HEK293 (cell line): ENCODE measurements at regions not wholly inside any gene's neighbourhood (a gene's known extent, or its start where the extent isn't known, plus 50 kb on each side); places are given as distances from the start of the nearest gene placed in this dataset.

Experiments
- ZNF274 ChIP-seq, 2 experiments: fragments of 200-500 bp in 1 of 2; fragments of 450-650 bp in 1 of 2; sonication (Bioruptor generic) in 1 of 2; formaldehyde crosslinking in 1 of 2; IDR thresholded peaks; 2 replicates each; pipeline versions ENCODE4 v1.5.1 to v1.6.1; 2014 to 2016; ENCODE audit warnings: borderline replicate concordance in 1 of 2, inconsistent platforms in 1 of 2, low read length in 1 of 2, missing biosample characterization in 1 of 2, missing genetic modification characterization in 1 of 2
- ZNF530 ChIP-seq: fragments of 450-650 bp; formaldehyde crosslinking; IDR thresholded peaks from 2 replicates; pipeline ENCODE4 v1.5.1; 2016; ENCODE audit warnings: low read depth, missing biosample characterization, missing genetic modification characterization
- TF ChIP-seq, protein P1 (sequence below): fragments of 450-650 bp; formaldehyde crosslinking; IDR thresholded peaks from 2 replicates; pipeline ENCODE4 v1.5.1; 2016; ENCODE audit warnings: missing biosample characterization, missing genetic modification characterization
- TF ChIP-seq, protein P2 (sequence below): fragments of 450-650 bp; formaldehyde crosslinking; IDR thresholded peaks from 2 replicates; pipeline ENCODE4 v1.5.1; 2016; ENCODE audit warnings: missing biosample characterization, missing genetic modification characterization

DNA sequence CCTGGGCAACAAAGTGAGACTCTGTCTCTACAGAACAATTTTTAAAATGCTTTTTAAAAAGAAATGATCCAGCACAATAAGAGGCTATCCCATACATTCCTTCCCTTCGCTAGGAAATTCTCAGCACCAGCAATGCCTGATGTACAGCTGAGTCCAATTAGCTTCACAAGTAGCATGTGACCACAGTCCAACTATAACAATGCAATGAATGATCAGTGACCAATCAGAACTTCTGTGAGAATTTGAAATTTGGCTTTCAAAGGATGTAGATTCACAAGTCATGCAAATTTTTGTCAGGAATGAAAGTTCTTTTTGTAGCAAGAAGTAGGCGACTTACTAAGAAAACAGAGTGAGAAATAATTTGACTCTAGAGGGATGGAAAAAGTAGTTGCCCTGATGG is 278.5 kb upstream of the UGT8 start:
- TF ChIP-seq, protein P1, sequence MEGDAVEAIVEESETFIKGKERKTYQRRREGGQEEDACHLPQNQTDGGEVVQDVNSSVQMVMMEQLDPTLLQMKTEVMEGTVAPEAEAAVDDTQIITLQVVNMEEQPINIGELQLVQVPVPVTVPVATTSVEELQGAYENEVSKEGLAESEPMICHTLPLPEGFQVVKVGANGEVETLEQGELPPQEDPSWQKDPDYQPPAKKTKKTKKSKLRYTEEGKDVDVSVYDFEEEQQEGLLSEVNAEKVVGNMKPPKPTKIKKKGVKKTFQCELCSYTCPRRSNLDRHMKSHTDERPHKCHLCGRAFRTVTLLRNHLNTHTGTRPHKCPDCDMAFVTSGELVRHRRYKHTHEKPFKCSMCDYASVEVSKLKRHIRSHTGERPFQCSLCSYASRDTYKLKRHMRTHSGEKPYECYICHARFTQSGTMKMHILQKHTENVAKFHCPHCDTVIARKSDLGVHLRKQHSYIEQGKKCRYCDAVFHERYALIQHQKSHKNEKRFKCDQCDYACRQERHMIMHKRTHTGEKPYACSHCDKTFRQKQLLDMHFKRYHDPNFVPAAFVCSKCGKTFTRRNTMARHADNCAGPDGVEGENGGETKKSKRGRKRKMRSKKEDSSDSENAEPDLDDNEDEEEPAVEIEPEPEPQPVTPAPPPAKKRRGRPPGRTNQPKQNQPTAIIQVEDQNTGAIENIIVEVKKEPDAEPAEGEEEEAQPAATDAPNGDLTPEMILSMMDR (tag by site-specific recombination), result no peak
- TF ChIP-seq ZNF530 (no peak), ZNF274 (IDR thresholded peaks at IDR 0.05; ENCODE audit: low read length) (no peak), ZNF274 (tag by site-specific recombination; IDR thresholded peaks at IDR 0.05; ENCODE audit: borderline replicate concordance) (no peak)
- TF ChIP-seq, protein P2, sequence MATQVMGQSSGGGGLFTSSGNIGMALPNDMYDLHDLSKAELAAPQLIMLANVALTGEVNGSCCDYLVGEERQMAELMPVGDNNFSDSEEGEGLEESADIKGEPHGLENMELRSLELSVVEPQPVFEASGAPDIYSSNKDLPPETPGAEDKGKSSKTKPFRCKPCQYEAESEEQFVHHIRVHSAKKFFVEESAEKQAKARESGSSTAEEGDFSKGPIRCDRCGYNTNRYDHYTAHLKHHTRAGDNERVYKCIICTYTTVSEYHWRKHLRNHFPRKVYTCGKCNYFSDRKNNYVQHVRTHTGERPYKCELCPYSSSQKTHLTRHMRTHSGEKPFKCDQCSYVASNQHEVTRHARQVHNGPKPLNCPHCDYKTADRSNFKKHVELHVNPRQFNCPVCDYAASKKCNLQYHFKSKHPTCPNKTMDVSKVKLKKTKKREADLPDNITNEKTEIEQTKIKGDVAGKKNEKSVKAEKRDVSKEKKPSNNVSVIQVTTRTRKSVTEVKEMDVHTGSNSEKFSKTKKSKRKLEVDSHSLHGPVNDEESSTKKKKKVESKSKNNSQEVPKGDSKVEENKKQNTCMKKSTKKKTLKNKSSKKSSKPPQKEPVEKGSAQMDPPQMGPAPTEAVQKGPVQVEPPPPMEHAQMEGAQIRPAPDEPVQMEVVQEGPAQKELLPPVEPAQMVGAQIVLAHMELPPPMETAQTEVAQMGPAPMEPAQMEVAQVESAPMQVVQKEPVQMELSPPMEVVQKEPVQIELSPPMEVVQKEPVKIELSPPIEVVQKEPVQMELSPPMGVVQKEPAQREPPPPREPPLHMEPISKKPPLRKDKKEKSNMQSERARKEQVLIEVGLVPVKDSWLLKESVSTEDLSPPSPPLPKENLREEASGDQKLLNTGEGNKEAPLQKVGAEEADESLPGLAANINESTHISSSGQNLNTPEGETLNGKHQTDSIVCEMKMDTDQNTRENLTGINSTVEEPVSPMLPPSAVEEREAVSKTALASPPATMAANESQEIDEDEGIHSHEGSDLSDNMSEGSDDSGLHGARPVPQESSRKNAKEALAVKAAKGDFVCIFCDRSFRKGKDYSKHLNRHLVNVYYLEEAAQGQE (tag by site-specific recombination), result no peak
